ENCODE measurements at regions not wholly inside any gene's neighbourhood (a gene's known extent, or its start where the extent isn't known, plus 50 kb on each side); places are given as distances from the start of the nearest gene placed in this dataset.
A peak's percentile ranks its signal among the peaks of the same experiment; 100 is the strongest.
"Not testable (repeated sequence)": the region's sequence is repeated elsewhere in the genome, so short reads cannot be mapped to it uniquely, and the experiment has no call there.

DNA sequence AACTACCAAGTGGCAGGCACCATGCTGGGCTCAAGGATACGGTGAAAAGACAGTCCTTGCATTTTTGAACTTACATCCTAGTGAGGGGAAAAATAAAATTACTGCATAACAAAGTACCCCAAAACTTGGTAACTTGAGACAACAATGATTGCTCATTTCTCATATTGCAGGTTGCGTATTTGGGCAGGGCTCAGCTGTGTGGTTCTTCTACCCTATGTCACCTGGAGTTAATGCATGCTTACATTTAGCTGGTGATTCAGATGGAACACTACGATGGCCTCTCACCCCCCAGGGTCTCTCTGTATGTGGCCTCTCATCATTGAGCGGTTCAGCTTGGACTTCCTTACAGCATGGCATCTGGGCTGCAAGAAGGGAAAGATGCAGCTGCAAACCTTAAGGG is 60.7 kb upstream of the RBM19 start:
- Histone ChIP-seq H3K9me3 (ENCODE audit: low read depth) (no peaks in the 10 kb centered on the region), H3K4me3 (no peak overlapping the region), H3K27me3 (no peaks in the 10 kb centered on the region), H3K27ac (no peak overlapping the region), H3K36me3 (no peaks in the 10 kb centered on the region), H3K4me1 (ENCODE audit: low read depth) (peaks cover 20% of the 10 kb centered on the region)
- no peak for DNase-seq (ENCODE audit: low read depth in 1 of 2, low spot score in 1 of 2)
- TF ChIP-seq, protein P1, sequence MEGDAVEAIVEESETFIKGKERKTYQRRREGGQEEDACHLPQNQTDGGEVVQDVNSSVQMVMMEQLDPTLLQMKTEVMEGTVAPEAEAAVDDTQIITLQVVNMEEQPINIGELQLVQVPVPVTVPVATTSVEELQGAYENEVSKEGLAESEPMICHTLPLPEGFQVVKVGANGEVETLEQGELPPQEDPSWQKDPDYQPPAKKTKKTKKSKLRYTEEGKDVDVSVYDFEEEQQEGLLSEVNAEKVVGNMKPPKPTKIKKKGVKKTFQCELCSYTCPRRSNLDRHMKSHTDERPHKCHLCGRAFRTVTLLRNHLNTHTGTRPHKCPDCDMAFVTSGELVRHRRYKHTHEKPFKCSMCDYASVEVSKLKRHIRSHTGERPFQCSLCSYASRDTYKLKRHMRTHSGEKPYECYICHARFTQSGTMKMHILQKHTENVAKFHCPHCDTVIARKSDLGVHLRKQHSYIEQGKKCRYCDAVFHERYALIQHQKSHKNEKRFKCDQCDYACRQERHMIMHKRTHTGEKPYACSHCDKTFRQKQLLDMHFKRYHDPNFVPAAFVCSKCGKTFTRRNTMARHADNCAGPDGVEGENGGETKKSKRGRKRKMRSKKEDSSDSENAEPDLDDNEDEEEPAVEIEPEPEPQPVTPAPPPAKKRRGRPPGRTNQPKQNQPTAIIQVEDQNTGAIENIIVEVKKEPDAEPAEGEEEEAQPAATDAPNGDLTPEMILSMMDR (IDR thresholded peaks at IDR 0.05; ENCODE audit: low read depth, low read length), result no peak

DNA sequence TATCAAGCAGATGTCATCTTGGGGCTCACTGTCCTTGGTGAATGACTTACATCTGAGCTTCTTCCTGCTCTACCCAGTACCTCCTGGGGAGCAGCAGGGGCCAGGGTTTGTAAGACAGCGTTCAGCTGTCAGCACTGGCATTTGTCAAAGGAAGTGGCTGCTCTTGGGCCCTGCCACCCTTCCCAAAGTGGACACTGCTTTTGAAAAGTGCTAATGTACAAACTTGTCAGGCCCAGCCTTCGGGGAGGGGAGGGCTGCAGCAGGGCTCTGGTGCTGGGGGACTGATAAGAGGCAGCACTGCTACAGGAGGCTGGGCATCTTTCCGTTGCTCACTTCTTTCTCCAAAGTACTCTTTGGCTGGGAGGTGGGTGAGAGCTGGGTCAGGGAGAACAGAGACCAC is 59.8 kb upstream of the RBM19 start:
- Histone ChIP-seq H3K4me1 (ENCODE audit: low read depth) (peaks cover 20% of the 10 kb centered on the region), H3K36me3 (no peaks in the 10 kb centered on the region), H3K27me3 (no peaks in the 10 kb centered on the region), H3K27ac (peak overlapping the region; percentile 55), H3K9me3 (ENCODE audit: low read depth) (no peaks in the 10 kb centered on the region), H3K4me3 (no peak overlapping the region)
- TF ChIP-seq, protein P1 (IDR thresholded peaks at IDR 0.05; ENCODE audit: low read depth, low read length), result no peak
- DNase-seq (ENCODE audit: low read depth in 1 of 2, low spot score in 1 of 2), result peak in 1 of 2 donors; percentile 96

DNA sequence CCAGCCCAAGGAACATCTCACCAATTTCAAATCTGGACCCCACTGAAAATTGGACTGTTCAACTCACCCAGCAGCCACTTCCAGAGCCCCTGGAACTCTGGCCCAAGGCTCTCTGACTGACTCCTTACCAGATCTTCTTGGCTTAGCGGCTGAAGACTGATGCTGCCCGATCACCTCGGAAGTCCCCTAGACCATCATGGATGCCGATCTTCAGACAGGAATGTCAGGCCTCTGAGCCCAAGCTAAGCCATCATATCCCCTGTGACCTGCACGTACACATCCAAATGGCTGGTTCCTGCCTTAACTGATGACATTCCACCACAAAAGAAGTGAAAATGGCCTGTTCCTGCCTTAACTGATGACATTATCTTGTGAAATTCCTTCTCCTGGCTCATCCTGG is 56.0 kb upstream of the RBM19 start:
- not testable (repeated sequence) for H3K9me3 ChIP-seq (ENCODE audit: low read depth); H3K36me3 ChIP-seq; H3K27ac ChIP-seq; H3K4me3 ChIP-seq; H3K27me3 ChIP-seq; DNase-seq (ENCODE audit: low read depth in 1 of 2, low spot score in 1 of 2)
- H3K4me1 ChIP-seq (ENCODE audit: low read depth), result peaks cover 20% of the 10 kb centered on the region

DNA sequence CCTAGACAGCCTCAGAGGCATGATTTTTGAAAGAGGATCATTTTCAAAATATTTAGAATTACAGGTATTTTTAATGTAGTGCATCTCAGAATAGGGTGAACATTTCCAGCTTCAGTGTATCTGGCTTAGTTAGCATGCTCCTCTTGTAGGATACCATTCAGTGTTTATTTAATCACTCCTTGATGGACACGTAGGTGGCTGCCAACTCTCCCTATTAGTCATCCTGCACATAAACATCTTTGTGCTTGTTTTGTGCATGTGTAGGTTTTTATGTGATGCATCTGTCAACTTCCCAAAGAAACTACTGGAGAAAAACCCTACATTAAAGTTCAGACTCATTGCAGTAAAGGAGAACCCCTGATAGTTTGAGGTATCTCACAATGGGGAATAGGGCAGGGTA is 52.5 kb upstream of the RBM19 start:
- Histone ChIP-seq H3K27me3 (no peaks in the 10 kb centered on the region), H3K36me3 (no peaks in the 10 kb centered on the region), H3K27ac (no peak overlapping the region), H3K4me3 (no peak overlapping the region), H3K4me1 (ENCODE audit: low read depth) (peaks cover 22% of the 10 kb centered on the region), H3K9me3 (ENCODE audit: low read depth) (no peaks in the 10 kb centered on the region)
- peak in 1 of 2 donors; percentile 9 for DNase-seq (ENCODE audit: low read depth in 1 of 2, low spot score in 1 of 2)
- TF ChIP-seq, protein P1 (IDR thresholded peaks at IDR 0.05; ENCODE audit: low read depth, low read length), result no peak
